SK-N-SH (cell line): ENCODE measurements at regions not wholly inside any gene's neighbourhood (a gene's known extent, or its start where the extent isn't known, plus 50 kb on each side); places are given as distances from the start of the nearest gene placed in this dataset.

Experiments used
- EP300 ChIP-seq, 2 experiments: IDR thresholded peaks; 2 replicates each; pipeline versions ENCODE4 v1.4.0 to v1.6.1; 2012; ENCODE audit warnings: borderline replicate concordance in 1 of 2, low read depth in 1 of 2, low read length in 1 of 2
- POLR2AphosphoS5 ChIP-seq: IDR thresholded peaks from 2 replicates; pipeline ENCODE4 v1.6.1; 2012; ENCODE audit warnings: low read depth, low read length
- SIN3A ChIP-seq: IDR thresholded peaks from 2 replicates; pipeline ENCODE4 v1.6.1; 2012; ENCODE audit warnings: low read depth, mild to moderate bottlenecking, low read length, moderate library complexity, borderline replicate concordance
- TAF1 ChIP-seq: IDR thresholded peaks from 2 replicates; pipeline ENCODE4 v1.6.1; 2012; ENCODE audit warnings: low read depth, mild to moderate bottlenecking, low read length, moderate library complexity, borderline replicate concordance
- TF ChIP-seq, protein P1 (sequence below): fragments of 200-600 bp; sonication (generic); IDR thresholded peaks from 2 replicates; pipeline ENCODE4 v1.6.1; 2017; ENCODE audit warnings: antibody characterized with exemption, mild to moderate bottlenecking, moderate library complexity
- TF ChIP-seq, protein P2 (sequence below): fragments of 150-350 bp; IDR thresholded peaks from 2 replicates; pipeline ENCODE4 v1.6.1; 2016; ENCODE audit warnings: mild to moderate bottlenecking, low read depth, low read length

DNA sequence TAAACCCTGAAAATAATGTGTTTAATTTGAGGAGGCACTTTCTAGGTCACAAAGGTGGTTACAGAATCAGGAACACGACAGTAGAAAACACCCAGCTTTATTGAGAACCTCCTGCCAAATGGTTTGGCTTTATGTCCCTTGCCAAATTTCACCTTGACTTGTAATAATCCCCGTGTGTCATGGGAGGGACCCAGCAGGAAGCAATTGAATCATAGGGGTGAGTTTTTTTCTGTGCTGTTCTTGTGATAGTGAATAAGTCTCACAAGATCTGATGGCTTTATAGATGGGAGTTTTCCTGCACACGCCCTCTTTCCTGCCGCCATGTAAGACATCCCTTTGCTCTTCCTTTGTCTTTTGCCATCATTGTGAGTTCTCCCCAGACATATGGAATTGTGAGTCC, 193.8 kb upstream of the KLF6 start:
- no peak for TF ChIP-seq SIN3A
- TF ChIP-seq, protein P1, sequence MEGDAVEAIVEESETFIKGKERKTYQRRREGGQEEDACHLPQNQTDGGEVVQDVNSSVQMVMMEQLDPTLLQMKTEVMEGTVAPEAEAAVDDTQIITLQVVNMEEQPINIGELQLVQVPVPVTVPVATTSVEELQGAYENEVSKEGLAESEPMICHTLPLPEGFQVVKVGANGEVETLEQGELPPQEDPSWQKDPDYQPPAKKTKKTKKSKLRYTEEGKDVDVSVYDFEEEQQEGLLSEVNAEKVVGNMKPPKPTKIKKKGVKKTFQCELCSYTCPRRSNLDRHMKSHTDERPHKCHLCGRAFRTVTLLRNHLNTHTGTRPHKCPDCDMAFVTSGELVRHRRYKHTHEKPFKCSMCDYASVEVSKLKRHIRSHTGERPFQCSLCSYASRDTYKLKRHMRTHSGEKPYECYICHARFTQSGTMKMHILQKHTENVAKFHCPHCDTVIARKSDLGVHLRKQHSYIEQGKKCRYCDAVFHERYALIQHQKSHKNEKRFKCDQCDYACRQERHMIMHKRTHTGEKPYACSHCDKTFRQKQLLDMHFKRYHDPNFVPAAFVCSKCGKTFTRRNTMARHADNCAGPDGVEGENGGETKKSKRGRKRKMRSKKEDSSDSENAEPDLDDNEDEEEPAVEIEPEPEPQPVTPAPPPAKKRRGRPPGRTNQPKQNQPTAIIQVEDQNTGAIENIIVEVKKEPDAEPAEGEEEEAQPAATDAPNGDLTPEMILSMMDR = no peak
- TF ChIP-seq TAF1 = no peak
- TF ChIP-seq POLR2AphosphoS5 = no peak
- TF ChIP-seq, protein P2, sequence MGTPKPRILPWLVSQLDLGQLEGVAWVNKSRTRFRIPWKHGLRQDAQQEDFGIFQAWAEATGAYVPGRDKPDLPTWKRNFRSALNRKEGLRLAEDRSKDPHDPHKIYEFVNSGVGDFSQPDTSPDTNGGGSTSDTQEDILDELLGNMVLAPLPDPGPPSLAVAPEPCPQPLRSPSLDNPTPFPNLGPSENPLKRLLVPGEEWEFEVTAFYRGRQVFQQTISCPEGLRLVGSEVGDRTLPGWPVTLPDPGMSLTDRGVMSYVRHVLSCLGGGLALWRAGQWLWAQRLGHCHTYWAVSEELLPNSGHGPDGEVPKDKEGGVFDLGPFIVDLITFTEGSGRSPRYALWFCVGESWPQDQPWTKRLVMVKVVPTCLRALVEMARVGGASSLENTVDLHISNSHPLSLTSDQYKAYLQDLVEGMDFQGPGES = no peak
- no peak for TF ChIP-seq EP300 (IDR thresholded peaks at IDR 0.05; ENCODE audit: borderline replicate concordance in 1 of 2, low read depth in 1 of 2, low read length in 1 of 2)
